ENCODE measurements at regions not wholly inside any gene's neighbourhood (a gene's known extent, or its start where the extent isn't known, plus 50 kb on each side); places are given as distances from the start of the nearest gene placed in this dataset.
"Not testable (repeated sequence)": the region's sequence is repeated elsewhere in the genome, so short reads cannot be mapped to it uniquely, and the experiment has no call there.

- no peaks in the 10 kb centered on the region for H3K27me3 ChIP-seq (ENCODE audit: control insufficient read depth, insufficient read depth, low read length)
- 33% methylated on average over 34 of the region's 34 CpGs for WGBS (ENCODE audit: insufficient coverage)
- peak overlapping the region; percentile 81 for H3K27ac ChIP-seq (ENCODE audit: low read depth, low read length)
- H3K4me3 ChIP-seq (ENCODE audit: low read depth, low read length) = no peak overlapping the region
- peaks cover 3% of the 10 kb centered on the region for H3K36me3 ChIP-seq (ENCODE audit: control insufficient read depth, insufficient read depth, low read length)
- no peaks in the 10 kb centered on the region for H3K9me3 ChIP-seq (ENCODE audit: control insufficient read depth, insufficient read depth, low read length)
- H3K4me1 ChIP-seq (ENCODE audit: control insufficient read depth, insufficient read depth, low read length) = peaks cover 74% of the 10 kb centered on the region
- peak in 2 of 6 donors; percentile 81 to 94 for DNase-seq (ENCODE audit: low read depth in 4 of 6, low spot score in 6 of 6)
Observed at GRCh38 chr16:85286951-85287814, 174.9 kb upstream of the CIBAR2 start.

DNA sequence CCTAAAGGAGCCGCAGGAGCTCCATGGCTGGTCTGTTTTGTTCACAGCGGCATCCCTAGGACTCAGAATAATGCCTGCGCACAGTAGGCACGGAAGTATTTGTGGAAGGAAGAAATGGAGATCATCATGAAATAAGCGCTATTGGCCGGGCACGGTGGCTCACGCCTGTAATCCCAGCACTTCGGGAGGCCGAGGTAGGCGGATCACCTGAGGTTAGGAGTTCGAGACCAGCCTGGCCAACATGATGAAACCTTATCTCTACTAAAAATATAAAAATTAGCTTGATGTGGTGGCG is 175.5 kb upstream of the CIBAR2 start:
- H3K4me3 ChIP-seq (ENCODE audit: low read depth, low read length); H3K36me3 ChIP-seq (ENCODE audit: control insufficient read depth, insufficient read depth, low read length); H3K9me3 ChIP-seq (ENCODE audit: control insufficient read depth, insufficient read depth, low read length); DNase-seq (ENCODE audit: low read depth in 4 of 6, low spot score in 6 of 6); H3K27me3 ChIP-seq (ENCODE audit: control insufficient read depth, insufficient read depth, low read length): not testable (repeated sequence)
- Histone ChIP-seq H3K27ac (ENCODE audit: low read depth, low read length) (peak overlapping the region; percentile 81), H3K4me1 (ENCODE audit: control insufficient read depth, insufficient read depth, low read length) (peaks cover 74% of the 10 kb centered on the region)
- WGBS (ENCODE audit: insufficient coverage) = 100% methylated on average over 4 of the region's 13 CpGs

DNA sequence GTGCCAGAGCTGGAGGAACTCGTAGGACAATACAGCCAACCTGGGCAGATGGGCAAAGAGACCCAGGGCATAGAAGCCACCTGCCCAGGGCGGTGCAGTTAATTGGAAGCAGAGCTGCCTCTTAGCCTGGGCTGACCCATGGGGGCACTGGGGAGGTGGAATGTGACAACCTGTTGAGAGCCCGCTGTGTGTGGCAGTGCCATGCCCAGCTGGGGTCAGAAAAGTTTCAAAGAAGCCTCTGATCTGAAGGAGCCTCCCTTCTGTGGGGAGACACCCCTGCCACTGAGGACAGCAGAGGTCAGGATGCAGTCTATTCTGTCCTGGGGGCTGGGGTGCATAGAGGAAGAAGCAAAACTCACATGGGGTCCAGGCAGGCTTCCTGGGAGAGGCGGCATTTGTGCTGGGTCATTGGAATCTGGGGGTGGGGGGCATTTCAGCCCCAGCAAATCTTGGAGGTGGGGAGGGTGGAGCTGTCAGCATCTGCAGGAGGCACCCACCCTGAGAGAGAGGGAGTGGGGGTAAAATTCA is 176.1 kb upstream of the CIBAR2 start:
- no peak overlapping the region for H3K4me3 ChIP-seq (ENCODE audit: low read depth, low read length)
- peaks cover 76% of the 10 kb centered on the region for H3K4me1 ChIP-seq (ENCODE audit: control insufficient read depth, insufficient read depth, low read length)
- H3K36me3 ChIP-seq (ENCODE audit: control insufficient read depth, insufficient read depth, low read length) = peaks cover 3% of the 10 kb centered on the region
- no peaks in the 10 kb centered on the region for H3K9me3 ChIP-seq (ENCODE audit: control insufficient read depth, insufficient read depth, low read length)
- no peak overlapping the region for H3K27ac ChIP-seq (ENCODE audit: low read depth, low read length)
- DNase-seq (ENCODE audit: low read depth in 4 of 6, low spot score in 6 of 6) = no peak
- WGBS (ENCODE audit: insufficient coverage) = 95% methylated on average over 4 of the region's 4 CpGs
- H3K27me3 ChIP-seq (ENCODE audit: control insufficient read depth, insufficient read depth, low read length) = no peaks in the 10 kb centered on the region

- 89% methylated on average over 11 of the region's 11 CpGs for WGBS (ENCODE audit: insufficient coverage)
- H3K27ac ChIP-seq (ENCODE audit: low read depth, low read length) = no peak overlapping the region
- DNase-seq (ENCODE audit: low read depth in 4 of 6, low spot score in 6 of 6) = no peak
- no peaks in the 10 kb centered on the region for H3K9me3 ChIP-seq (ENCODE audit: control insufficient read depth, insufficient read depth, low read length)
- peaks cover 3% of the 10 kb centered on the region for H3K36me3 ChIP-seq (ENCODE audit: control insufficient read depth, insufficient read depth, low read length)
- peaks cover 76% of the 10 kb centered on the region for H3K4me1 ChIP-seq (ENCODE audit: control insufficient read depth, insufficient read depth, low read length)
- no peaks in the 10 kb centered on the region for H3K27me3 ChIP-seq (ENCODE audit: control insufficient read depth, insufficient read depth, low read length)
- H3K4me3 ChIP-seq (ENCODE audit: low read depth, low read length) = no peak overlapping the region
Observed at GRCh38 chr16:85288869-85289660, 176.8 kb upstream of the CIBAR2 start.

DNA sequence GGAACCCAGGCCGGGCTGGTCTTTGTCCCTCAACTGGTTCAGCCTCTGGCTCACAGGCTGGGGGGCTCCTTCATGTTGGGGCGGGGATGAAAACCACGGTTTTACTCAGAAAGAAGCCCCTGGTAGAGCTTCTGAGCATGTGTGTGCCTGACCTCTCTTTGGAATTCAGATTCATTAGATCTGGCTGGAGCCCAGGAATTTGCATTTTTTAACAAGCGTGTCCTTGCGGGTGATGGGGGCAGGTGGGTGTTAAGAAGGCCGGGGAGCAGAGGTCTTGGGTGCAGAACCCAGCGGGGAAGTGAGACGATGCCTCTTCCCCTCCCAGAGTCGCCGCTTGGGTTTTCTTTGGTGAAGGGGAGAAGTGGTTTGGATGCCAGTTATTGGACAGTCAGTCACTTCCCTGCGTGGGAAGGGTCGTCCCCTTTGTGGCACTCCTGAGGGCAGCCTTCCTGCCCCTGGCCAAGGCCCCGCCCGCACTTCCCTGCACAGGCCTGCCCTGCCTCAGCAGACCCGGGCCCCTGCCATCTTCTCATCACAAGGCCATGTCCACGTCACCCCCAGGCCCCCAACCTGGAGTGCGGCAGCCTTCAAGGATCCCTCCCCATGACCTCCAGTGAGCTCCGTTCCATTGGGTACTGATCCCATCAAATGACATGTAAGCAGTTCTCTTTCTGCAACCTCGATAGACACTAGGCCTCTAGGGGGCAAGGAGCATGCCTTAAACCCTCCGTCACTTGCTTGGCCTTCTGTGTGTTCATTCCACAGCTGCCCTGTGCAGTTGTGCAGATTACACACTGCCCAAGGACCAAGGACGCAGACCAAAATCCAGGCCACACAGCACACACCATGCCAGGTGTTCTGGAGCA is 177.7 kb upstream of the CIBAR2 start:
- Histone ChIP-seq H3K9me3 (ENCODE audit: control insufficient read depth, insufficient read depth, low read length) (no peaks in the 10 kb centered on the region), H3K36me3 (ENCODE audit: control insufficient read depth, insufficient read depth, low read length) (peaks cover 3% of the 10 kb centered on the region), H3K4me3 (ENCODE audit: low read depth, low read length) (no peak overlapping the region), H3K27ac (ENCODE audit: low read depth, low read length) (no peak overlapping the region), H3K27me3 (ENCODE audit: control insufficient read depth, insufficient read depth, low read length) (no peaks in the 10 kb centered on the region), H3K4me1 (ENCODE audit: control insufficient read depth, insufficient read depth, low read length) (peaks cover 70% of the 10 kb centered on the region)
- no peak for DNase-seq (ENCODE audit: low read depth in 4 of 6, low spot score in 6 of 6)
- 83% methylated on average over 18 of the region's 21 CpGs for WGBS (ENCODE audit: insufficient coverage)

- no peak overlapping the region for H3K4me3 ChIP-seq (ENCODE audit: low read depth, low read length)
- DNase-seq (ENCODE audit: low read depth in 4 of 6, low spot score in 6 of 6) = no peak
- no peaks in the 10 kb centered on the region for H3K27me3 ChIP-seq (ENCODE audit: control insufficient read depth, insufficient read depth, low read length)
- peak overlapping the region; percentile 64 for H3K27ac ChIP-seq (ENCODE audit: low read depth, low read length)
- H3K9me3 ChIP-seq (ENCODE audit: control insufficient read depth, insufficient read depth, low read length) = no peaks in the 10 kb centered on the region
- peaks cover 3% of the 10 kb centered on the region for H3K36me3 ChIP-seq (ENCODE audit: control insufficient read depth, insufficient read depth, low read length)
- 72% methylated on average over 10 of the region's 12 CpGs for WGBS (ENCODE audit: insufficient coverage)
- H3K4me1 ChIP-seq (ENCODE audit: control insufficient read depth, insufficient read depth, low read length) = peaks cover 68% of the 10 kb centered on the region
Observed at GRCh38 chr16:85290626-85291301, 178.5 kb upstream of the CIBAR2 start.

GRCh38 chr16:85291302-85292148 is 179.3 kb upstream of the CIBAR2 start:
- Histone ChIP-seq H3K27me3 (ENCODE audit: control insufficient read depth, insufficient read depth, low read length) (no peaks in the 10 kb centered on the region), H3K36me3 (ENCODE audit: control insufficient read depth, insufficient read depth, low read length) (peaks cover 3% of the 10 kb centered on the region), H3K9me3 (ENCODE audit: control insufficient read depth, insufficient read depth, low read length) (no peaks in the 10 kb centered on the region), H3K27ac (ENCODE audit: low read depth, low read length) (peak overlapping the region; percentile 64), H3K4me3 (ENCODE audit: low read depth, low read length) (no peak overlapping the region), H3K4me1 (ENCODE audit: control insufficient read depth, insufficient read depth, low read length) (peaks cover 60% of the 10 kb centered on the region)
- WGBS (ENCODE audit: insufficient coverage) = 43% methylated on average over 14 of the region's 26 CpGs
- DNase-seq (ENCODE audit: low read depth in 4 of 6, low spot score in 6 of 6) = peak in 1 of 6 donors; percentile 59

- peaks cover 43% of the 10 kb centered on the region for H3K4me1 ChIP-seq (ENCODE audit: control insufficient read depth, insufficient read depth, low read length)
Observed at GRCh38 chr16:85293458-85293857, 181.2 kb upstream of the CIBAR2 start.

More at GRCh38 chr16:85293458-85293857, 181.2 kb upstream of the CIBAR2 start:
- no peaks in the 10 kb centered on the region for H3K9me3 ChIP-seq (ENCODE audit: control insufficient read depth, insufficient read depth, low read length)
- H3K27ac ChIP-seq (ENCODE audit: low read depth, low read length) = no peak overlapping the region
- DNase-seq (ENCODE audit: low read depth in 4 of 6, low spot score in 6 of 6) = no peak
- WGBS (ENCODE audit: insufficient coverage) = 97% methylated on average over 13 of the region's 13 CpGs
- no peak overlapping the region for H3K4me3 ChIP-seq (ENCODE audit: low read depth, low read length)
- H3K36me3 ChIP-seq (ENCODE audit: control insufficient read depth, insufficient read depth, low read length) = peaks cover 3% of the 10 kb centered on the region
- H3K27me3 ChIP-seq (ENCODE audit: control insufficient read depth, insufficient read depth, low read length) = no peaks in the 10 kb centered on the region

Data from spinal cord (tissue), 9 donors.